GM19372 (cell line): ENCODE measurements at regions not wholly inside any gene's neighbourhood (a gene's known extent, or its start where the extent isn't known, plus 50 kb on each side); places are given as distances from the start of the nearest gene placed in this dataset.

Experiments used
- ATAC-seq: cut with Tn5 transposase; IDR thresholded peaks from one replicate; pipeline ENCODE4 v1.9.1; 2021; ENCODE audit warnings: mild to moderate bottlenecking, low read depth, moderate library complexity; ENCODE audit not compliant: unreplicated experiment

- no peak for ATAC-seq
These were observed 186.2 kb downstream of the ANKRD50 start for GRCh38 chr4:124526331-124526730.

- no peak for ATAC-seq
These were observed 185.8 kb downstream of the ANKRD50 start for GRCh38 chr4:124526769-124527168.

GRCh38 chr4:124527364-124527763, 185.2 kb downstream of the ANKRD50 start:
- ATAC-seq: no peak

GRCh38 chr4:124529131-124529530, 183.4 kb downstream of the ANKRD50 start:
- ATAC-seq: no peak

- no peak for ATAC-seq
These were observed 182.0 kb downstream of the ANKRD50 start for GRCh38 chr4:124530464-124531077.

GRCh38 chr4:124534131-124534530, 178.4 kb downstream of the ANKRD50 start:
- ATAC-seq: no peak

GRCh38 chr4:124535003-124535402, 177.5 kb downstream of the ANKRD50 start:
- no peak for ATAC-seq

GRCh38 chr4:124536946-124537345, 175.6 kb downstream of the ANKRD50 start:
- ATAC-seq: no peak

GRCh38 chr4:124537971-124538370, 174.6 kb downstream of the ANKRD50 start:
- no peak for ATAC-seq

- ATAC-seq: no peak
These were observed 172.5 kb downstream of the ANKRD50 start for GRCh38 chr4:124540014-124540413.

- ATAC-seq: no peak
These were observed 170.7 kb downstream of the ANKRD50 start for GRCh38 chr4:124541652-124542420.

- no peak for ATAC-seq
These were observed 156.6 kb downstream of the ANKRD50 start for GRCh38 chr4:124555959-124556358.

- no peak for ATAC-seq
These were observed 148.4 kb downstream of the ANKRD50 start for GRCh38 chr4:124564121-124564520.

GRCh38 chr4:124565371-124565770, 147.2 kb downstream of the ANKRD50 start:
- ATAC-seq: no peak

- ATAC-seq: no peak
These were observed 146.5 kb downstream of the ANKRD50 start for GRCh38 chr4:124566030-124566429.

GRCh38 chr4:124573056-124573455, 139.5 kb downstream of the ANKRD50 start:
- no peak for ATAC-seq

GRCh38 chr4:124579896-124580295, 132.6 kb downstream of the ANKRD50 start:
- ATAC-seq: no peak

GRCh38 chr4:124583797-124584196, 128.7 kb downstream of the ANKRD50 start:
- ATAC-seq: no peak

- no peak for ATAC-seq
These were observed 122.7 kb downstream of the ANKRD50 start for GRCh38 chr4:124589786-124590185.

GRCh38 chr4:124590480-124590879, 122.1 kb downstream of the ANKRD50 start:
- ATAC-seq: no peak

GRCh38 chr4:124591637-124592036, 120.9 kb downstream of the ANKRD50 start:
- no peak for ATAC-seq

- no peak for ATAC-seq
These were observed 119.0 kb downstream of the ANKRD50 start for GRCh38 chr4:124593494-124593893.
